Nephron progenitor cell (in vitro differentiated cells): ENCODE measurements at regions not wholly inside any gene's neighbourhood (a gene's known extent, or its start where the extent isn't known, plus 50 kb on each side); places are given as distances from the start of the nearest gene placed in this dataset.

ENCODE experiments used
- DNase-seq: peaks from one replicate; pipeline ENCODE4 v3.0.0; 2021
- H3K27ac Mint-ChIP-seq: 2 replicates; pipeline ENCODE4 v1.8.0; 2021; ENCODE audit warnings: mild to moderate bottlenecking, moderate library complexity, mixed read lengths
- H3K27me3 Mint-ChIP-seq: 2 replicates; pipeline ENCODE4 v1.8.0; 2021; ENCODE audit warnings: mild to moderate bottlenecking, low read depth, mixed read lengths; ENCODE audit not compliant: poor library complexity
- H3K36me3 Mint-ChIP-seq: 2 replicates; pipeline ENCODE4 v1.8.0; 2021; ENCODE audit warnings: low read depth, mixed read lengths
- H3K4me1 Mint-ChIP-seq: 2 replicates; pipeline ENCODE4 v1.8.0; 2021; ENCODE audit warnings: mixed read lengths
- H3K4me3 Mint-ChIP-seq: 2 replicates; pipeline ENCODE4 v1.8.0; 2021; ENCODE audit warnings: mild to moderate bottlenecking, moderate library complexity, mixed read lengths
- H3K9me3 Mint-ChIP-seq: 2 replicates; pipeline ENCODE4 v1.8.0; 2021; ENCODE audit warnings: mild to moderate bottlenecking, moderate library complexity, mixed read lengths
- CTCF ChIP-seq: fragments of 200-600 bp; sonication (generic); IDR thresholded peaks from 2 replicates; pipeline ENCODE4 v1.5.0; 2021; ENCODE audit warnings: antibody characterized with exemption

GRCh38 chr2:47686018-47686417, 96.9 kb upstream of the MSH6 start:
- no peak overlapping the region for H3K27ac Mint-ChIP-seq
- H3K9me3 Mint-ChIP-seq, result peaks cover 14% of the 10 kb centered on the region

GRCh38 chr2:47682216-47682749, 100.7 kb upstream of the MSH6 start:
- H3K36me3 Mint-ChIP-seq, result no peaks in the 10 kb centered on the region
- H3K4me3 Mint-ChIP-seq, result no peak overlapping the region
- H3K9me3 Mint-ChIP-seq, result peaks cover 5% of the 10 kb centered on the region
- H3K27ac Mint-ChIP-seq, result no peak overlapping the region
- no peaks in the 10 kb centered on the region for H3K4me1 Mint-ChIP-seq
- no peak for DNase-seq
- TF ChIP-seq CTCF, result no peak
- H3K27me3 Mint-ChIP-seq, result no peaks in the 10 kb centered on the region

More at GRCh38 chr2:47686018-47686417, 96.9 kb upstream of the MSH6 start:
- Mint-ChIP-seq H3K4me3 (no peak overlapping the region), H3K4me1 (peaks cover 5% of the 10 kb centered on the region), H3K36me3 (no peaks in the 10 kb centered on the region), H3K27me3 (no peaks in the 10 kb centered on the region)
- no peak for TF ChIP-seq CTCF
- no peak for DNase-seq

GRCh38 chr2:47676261-47676926, 105.6 kb upstream of the KCNK12 start:
- no peak for DNase-seq
- Mint-ChIP-seq H3K9me3 (no peaks in the 10 kb centered on the region), H3K36me3 (no peaks in the 10 kb centered on the region), H3K27ac (no peak overlapping the region), H3K4me3 (no peak overlapping the region), H3K27me3 (no peaks in the 10 kb centered on the region), H3K4me1 (peaks cover 3% of the 10 kb centered on the region)
- TF ChIP-seq CTCF, result no peak

- Mint-ChIP-seq H3K9me3 (no peaks in the 10 kb centered on the region), H3K4me1 (peaks cover 3% of the 10 kb centered on the region), H3K27ac (no peak overlapping the region), H3K36me3 (no peaks in the 10 kb centered on the region), H3K27me3 (no peaks in the 10 kb centered on the region), H3K4me3 (no peak overlapping the region)
- TF ChIP-seq CTCF, result no peak
- no peak for DNase-seq
Observed at GRCh38 chr2:47675196-47675825, 104.5 kb upstream of the KCNK12 start.

GRCh38 chr2:47666332-47666731, 95.5 kb upstream of the KCNK12 start:
- Mint-ChIP-seq H3K4me3 (no peak overlapping the region), H3K27ac (no peak overlapping the region), H3K36me3 (no peaks in the 10 kb centered on the region), H3K4me1 (peaks cover 21% of the 10 kb centered on the region), H3K9me3 (no peaks in the 10 kb centered on the region), H3K27me3 (peaks cover 6% of the 10 kb centered on the region)
- no peak for TF ChIP-seq CTCF
- DNase-seq, result no peak
